Tibial artery (tissue), 4 donors: ENCODE measurements at regions not wholly inside any gene's neighbourhood (a gene's known extent, or its start where the extent isn't known, plus 50 kb on each side); places are given as distances from the start of the nearest gene placed in this dataset.

Source experiments
- DNase-seq, 2 donors: peaks; one replicate each; pipeline ENCODE4 v3.0.0-alpha.2; 2019
- H3K27ac ChIP-seq, 2 donors: fragments of 200-600 bp; sonication (generic) in 1 of 2; 1 replicate in 1 of 2; 2 replicates in 1 of 2; pipeline ENCODE4 v1.5.1; 2018 to 2019; ENCODE audit warnings: mild to moderate bottlenecking in 1 of 2
- H3K27me3 ChIP-seq, 2 donors: fragments of 200-600 bp; sonication (generic) in 1 of 2; one replicate each; pipeline versions ENCODE4 v1.5.1 to v1.6.0; 2016 to 2019
- H3K36me3 ChIP-seq, 3 donors: fragments of 200-600 bp; sonication (generic) in 2 of 3; one replicate each; pipeline ENCODE4 v1.5.1; 2016 to 2019; ENCODE audit warnings: mild to moderate bottlenecking in 2 of 3
- H3K4me1 ChIP-seq, 4 donors: fragments of 200-600 bp; sonication (generic) in 2 of 4; 1 replicate in 3 of 4; 2 replicates in 1 of 4; pipeline ENCODE4 v1.5.1; 2016 to 2019
- H3K4me3 ChIP-seq, 2 donors: fragments of 200-600 bp; sonication (generic) in 1 of 2; 1 replicate in 1 of 2; 2 replicates in 1 of 2; pipeline ENCODE4 v1.5.1; 2018 to 2019; ENCODE audit warnings: mild to moderate bottlenecking in 2 of 2
- H3K9me3 ChIP-seq, 3 donors: fragments of 200-600 bp; sonication (generic) in 1 of 3; one replicate each; pipeline ENCODE4 v1.5.1; 2016 to 2019
- CTCF ChIP-seq, 2 experiments: fragments of 200-600 bp in 1 of 2; fragments of 450-650 bp in 1 of 2; IDR thresholded peaks; one replicate each; pipeline ENCODE4 v1.5.1; 2017 to 2019; ENCODE audit warnings: antibody characterized with exemption in 2 of 2, mild to moderate bottlenecking in 1 of 2, moderate library complexity in 1 of 2
- intact Hi-C: fragments of 100-400 bp; cut with DNase I; formaldehyde crosslinking; loops from one replicate; pipeline ENCODE4 v1.15.0; 2023; ENCODE audit warnings: low total_unique reads

- H3K27ac ChIP-seq: no peak overlapping the region
Observed at GRCh38 chr6:67541586-67541985, 1093.5 kb upstream of the ADGRB3 start.

GRCh38 chr6:67538032-67538431 is 1097.0 kb upstream of the ADGRB3 start:
- Histone ChIP-seq H3K9me3 (no peaks in the 10 kb centered on the region), H3K36me3 (no peaks in the 10 kb centered on the region), H3K4me3 (no peak overlapping the region), H3K4me1 (no peaks in the 10 kb centered on the region), H3K27me3 (no peaks in the 10 kb centered on the region), H3K27ac (no peak overlapping the region)
- intact Hi-C loops: no loop called here
- TF ChIP-seq CTCF (IDR thresholded peaks at IDR 0.05): no peak
- no peak for DNase-seq

More at GRCh38 chr6:67541586-67541985, 1093.5 kb upstream of the ADGRB3 start:
- Histone ChIP-seq H3K9me3 (no peaks in the 10 kb centered on the region), H3K36me3 (no peaks in the 10 kb centered on the region), H3K4me1 (no peaks in the 10 kb centered on the region), H3K4me3 (no peak overlapping the region), H3K27me3 (no peaks in the 10 kb centered on the region)
- DNase-seq: no peak
- no peak for TF ChIP-seq CTCF (IDR thresholded peaks at IDR 0.05)
- intact Hi-C loops: no loop called here

GRCh38 chr6:67535946-67536345 is 1099.1 kb upstream of the ADGRB3 start:
- Histone ChIP-seq H3K9me3 (no peaks in the 10 kb centered on the region), H3K27ac (no peak overlapping the region), H3K27me3 (no peaks in the 10 kb centered on the region), H3K4me3 (no peak overlapping the region), H3K4me1 (no peaks in the 10 kb centered on the region), H3K36me3 (no peaks in the 10 kb centered on the region)
- intact Hi-C loops: no loop called here
- TF ChIP-seq CTCF (IDR thresholded peaks at IDR 0.05): no peak
- no peak for DNase-seq

- no peaks in the 10 kb centered on the region for H3K9me3 ChIP-seq
- H3K27me3 ChIP-seq: no peaks in the 10 kb centered on the region
- no peaks in the 10 kb centered on the region for H3K36me3 ChIP-seq
- H3K27ac ChIP-seq: no peak overlapping the region
- DNase-seq: no peak
- intact Hi-C loops: no loop called here
- H3K4me3 ChIP-seq: no peak overlapping the region
- TF ChIP-seq CTCF (IDR thresholded peaks at IDR 0.05): no peak
- H3K4me1 ChIP-seq: no peaks in the 10 kb centered on the region
Observed at GRCh38 chr6:67506352-67506751, 1128.7 kb upstream of the ADGRB3 start.

- H3K4me1 ChIP-seq: no peaks in the 10 kb centered on the region
- intact Hi-C loops: no loop called here
- DNase-seq: no peak
- no peaks in the 10 kb centered on the region for H3K36me3 ChIP-seq
- no peaks in the 10 kb centered on the region for H3K27me3 ChIP-seq
- no peak overlapping the region for H3K27ac ChIP-seq
- H3K9me3 ChIP-seq: no peaks in the 10 kb centered on the region
- no peak for TF ChIP-seq CTCF (IDR thresholded peaks at IDR 0.05)
- H3K4me3 ChIP-seq: no peak overlapping the region
Observed at GRCh38 chr6:67501755-67502154, 1133.3 kb upstream of the ADGRB3 start.

- H3K27me3 ChIP-seq: no peaks in the 10 kb centered on the region
- H3K4me3 ChIP-seq: no peak overlapping the region
- H3K36me3 ChIP-seq: no peaks in the 10 kb centered on the region
- no peak overlapping the region for H3K27ac ChIP-seq
- no peak for DNase-seq
- TF ChIP-seq CTCF (IDR thresholded peaks at IDR 0.05): no peak
- H3K9me3 ChIP-seq: no peaks in the 10 kb centered on the region
- intact Hi-C loops: no loop called here
- no peaks in the 10 kb centered on the region for H3K4me1 ChIP-seq
Observed at GRCh38 chr6:67497749-67498148, 1137.3 kb upstream of the ADGRB3 start.
